Tibial nerve (tissue), 4 donors: ENCODE measurements at regions not wholly inside any gene's neighbourhood (a gene's known extent, or its start where the extent isn't known, plus 50 kb on each side); places are given as distances from the start of the nearest gene placed in this dataset.

Experiments
- CTCF ChIP-seq, 5 experiments: fragments of 200-600 bp in 3 of 5; fragments of 450-650 bp in 2 of 5; sonication (generic) in 3 of 5; IDR thresholded peaks; one replicate each; pipeline ENCODE4 v1.5.1; 2016 to 2019; ENCODE audit warnings: antibody characterized with exemption in 5 of 5, mild to moderate bottlenecking in 3 of 5, moderate library complexity in 2 of 5
- EP300 ChIP-seq, 2 donors: sonication (generic); formaldehyde crosslinking; IDR thresholded peaks; one replicate each; pipeline ENCODE4 v1.6.1; 2017; ENCODE audit warnings: antibody characterized with exemption in 2 of 2, mild to moderate bottlenecking in 1 of 2
- POLR2A ChIP-seq, 2 donors: fragments of 450-650 bp; IDR thresholded peaks; one replicate each; pipeline ENCODE4 v1.6.1; 2017; ENCODE audit warnings: antibody characterized with exemption in 2 of 2, mild to moderate bottlenecking in 2 of 2, moderate library complexity in 2 of 2

- TF ChIP-seq CTCF (IDR thresholded peaks at IDR 0.05) (no peak), EP300 (IDR thresholded peaks at IDR 0.05) (no peak), POLR2A (IDR thresholded peaks at IDR 0.05) (no peak)
Observed at GRCh38 chr6:27532820-27533538, 60.1 kb upstream of the ZNF184 start.
